ENCODE measurements at regions not wholly inside any gene's neighbourhood (a gene's known extent, or its start where the extent isn't known, plus 50 kb on each side); places are given as distances from the start of the nearest gene placed in this dataset.

- TF ChIP-seq MXI1 (IDR thresholded peaks at IDR 0.05; ENCODE audit: borderline replicate concordance, low read depth, low read length) = no peak
Observed at GRCh38 chr2:137826373-137827372, 137.6 kb upstream of the HNMT start (continued).

- H4K5ac ChIP-seq (ENCODE audit: low read depth, low read length) = no peak overlapping the region
- no peak overlapping the region for H3K14ac ChIP-seq (replicated peaks; ENCODE audit: low read depth, low read length)
- no peak overlapping the region for H3K4ac ChIP-seq (ENCODE audit: low read depth, low read length)
- H3K18ac ChIP-seq (ENCODE audit: low read depth, low read length) = no peak overlapping the region
- no peak overlapping the region for H4K8ac ChIP-seq (ENCODE audit: low read depth in 2 of 2, low read length in 2 of 2)
- H3K27ac ChIP-seq (ENCODE audit: insufficient read depth, low read length) = no peak overlapping the region
- no peak overlapping the region for H2BK20ac ChIP-seq (ENCODE audit: low read depth, low read length)
- no peaks in the 10 kb centered on the region for H3K79me1 ChIP-seq (ENCODE audit: low read depth in 1 of 2, low read length in 2 of 2)
- no peak overlapping the region for H3K56ac ChIP-seq (ENCODE audit: extremely low read depth, insufficient read depth, low read length)
- H4K20me1 ChIP-seq (ENCODE audit: insufficient read depth, low read length) = no peaks in the 10 kb centered on the region
- ChIA-PET POLR2A (ENCODE audit: unreplicated experiment) (no interaction called here), CTCF (no interaction called here)
- no peak overlapping the region for H3K23ac ChIP-seq (ENCODE audit: low read depth, low read length)
- H3K27me3 ChIP-seq (ENCODE audit: control insufficient read depth, insufficient read depth, low read length) = no peaks in the 10 kb centered on the region
- H2BK15ac ChIP-seq (ENCODE audit: low read depth, low read length) = no peak overlapping the region
- H3K4me1 ChIP-seq (ENCODE audit: control insufficient read depth, insufficient read depth, low read length) = no peaks in the 10 kb centered on the region
- H3K9me1 ChIP-seq (ENCODE audit: insufficient read depth, low read length) = no peaks in the 10 kb centered on the region
- no peak for DNase-seq
- no peak overlapping the region for H3K9ac ChIP-seq (ENCODE audit: low read depth, low read length)
- H4K91ac ChIP-seq (ENCODE audit: insufficient read depth, low read depth, low read length) = no peak overlapping the region
- H2AK9ac ChIP-seq (replicated peaks; ENCODE audit: low read depth, low read length, poor library complexity) = no peak overlapping the region
- no peak overlapping the region for H3K4me2 ChIP-seq (ENCODE audit: low read depth, low read length)
- no peak overlapping the region for H2BK5ac ChIP-seq (ENCODE audit: low read depth, low read length, poor library complexity, severe bottlenecking)
- WGBS, 2 experiments (ENCODE audit: extremely low coverage in 2 of 2, insufficient read length in 1 of 2) = 20% methylated on average over 1 of the region's 3 CpGs; no CpG with 5 or more reads in 1 of the 2 experiments
- in situ Hi-C loops (cut with MboI; ENCODE audit: low sequenced_read_pairs) = loop anchor here (25.0 kb wide), 1 partner anchor 1916 kb away; no protein-coding TSS in a partner anchor
- BruUV-seq (replicated peaks) = no TSS peak
- dilution Hi-C loops (cut with HindIII; ENCODE audit: low sequenced_read_pairs, unreplicated experiment) = no loop called here
- H3K4me3 ChIP-seq (ENCODE audit: insufficient read depth, low read depth, low read length) = no peak overlapping the region
- no peak overlapping the region for H2AFZ ChIP-seq (replicated peaks; ENCODE audit: low read length, poor library complexity)
- intact Hi-C loops (cut with micrococcal nuclease) = no loop called here
- no peaks in the 10 kb centered on the region for H3K36me3 ChIP-seq (ENCODE audit: control insufficient read depth, insufficient read depth, low read length)
- no peak overlapping the region for H2BK120ac ChIP-seq (ENCODE audit: low read depth, low read length)
- no peak for ATAC-seq (ENCODE audit: low read depth)
- no peaks in the 10 kb centered on the region for H3K9me3 ChIP-seq (ENCODE audit: control insufficient read depth, insufficient read depth, low read length)
- H2AK5ac ChIP-seq (ENCODE audit: low read depth, low read length) = no peak overlapping the region
- no peak for TF ChIP-seq BHLHE40 (IDR thresholded peaks at IDR 0.05; ENCODE audit: low read depth, low read length)
- no peak for TF ChIP-seq MAZ (IDR thresholded peaks at IDR 0.05; ENCODE audit: borderline replicate concordance, low read depth, low read length)
- TF ChIP-seq RFX5 (IDR thresholded peaks at IDR 0.05; ENCODE audit: low read depth, low read length) = no peak
- no peak for TF ChIP-seq CTCF (conservative IDR thresholded peaks at IDR 0.05; ENCODE audit: low read depth, low read length)
- TF ChIP-seq ELK1 (IDR thresholded peaks at IDR 0.05; ENCODE audit: borderline replicate concordance, low read depth, low read length) = no peak
- no peak for TF ChIP-seq RCOR1 (IDR thresholded peaks at IDR 0.05; ENCODE audit: insufficient replicate concordance, low read length)
- TF ChIP-seq CHD1 (IDR thresholded peaks at IDR 0.05; ENCODE audit: low read depth, low read length) = no peak
- no peak for TF ChIP-seq USF2 (IDR thresholded peaks at IDR 0.05; ENCODE audit: low read depth, low read length)
- TF ChIP-seq POLR2A (IDR thresholded peaks at IDR 0.05; ENCODE audit: low read depth, low read length) = no peak
- TF ChIP-seq CEBPB (IDR thresholded peaks at IDR 0.05; ENCODE audit: low read depth, low read length) = no peak
- no peak for TF ChIP-seq MXI1 (IDR thresholded peaks at IDR 0.05; ENCODE audit: borderline replicate concordance, low read depth, low read length)
- no peak for TF ChIP-seq FOS (IDR thresholded peaks at IDR 0.05; ENCODE audit: low read depth, low read length)
Observed at GRCh38 chr2:137828624-137829023, 135.6 kb upstream of the HNMT start.

All from IMR-90 (cell line).